Epithelial cell of esophagus (primary cell): ENCODE measurements at regions not wholly inside any gene's neighbourhood (a gene's known extent, or its start where the extent isn't known, plus 50 kb on each side); places are given as distances from the start of the nearest gene placed in this dataset.
A peak's percentile ranks its signal among the peaks of the same experiment; 100 is the strongest.
"Not testable (repeated sequence)": the region's sequence is repeated elsewhere in the genome, so short reads cannot be mapped to it uniquely, and the experiment has no call there.

ENCODE experiments used
- DNase-seq: peaks from one replicate; pipeline ENCODE4 v3.0.0; 2010; ENCODE audit warnings: low read depth
- H3K4me3 ChIP-seq: 2 replicates; pipeline ENCODE4 v1.5.1; 2011; ENCODE audit warnings: mild to moderate bottlenecking, low read length, control low read depth
- TF ChIP-seq, protein P1 (sequence below): IDR thresholded peaks from 2 replicates; pipeline ENCODE4 v1.5.1; 2011; ENCODE audit warnings: low read depth, mild to moderate bottlenecking, low read length, control low read depth, inconsistent platforms; ENCODE audit not compliant: insufficient read depth; ENCODE audit errors: missing control alignments

DNA sequence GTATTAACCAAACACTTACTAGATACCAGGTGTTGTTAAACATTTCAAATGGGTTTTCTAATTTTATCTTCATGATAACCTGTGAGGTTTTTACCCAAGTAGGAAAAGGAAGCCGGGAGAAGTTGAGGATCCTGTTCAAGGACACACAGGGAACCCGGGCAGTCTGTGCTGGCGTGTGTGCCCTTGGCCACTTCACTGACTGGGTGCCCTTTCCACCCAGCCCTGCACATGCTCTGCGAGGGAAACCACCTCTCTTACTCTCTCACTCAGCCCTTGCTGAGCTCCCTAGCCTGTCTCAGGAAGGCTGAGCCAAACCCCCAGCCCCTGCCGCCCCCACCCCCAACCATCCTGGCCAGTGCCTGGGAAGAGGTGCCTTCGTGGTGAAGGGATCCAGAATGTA, 51.8 kb downstream of the TEX44 start:
- no peak for DNase-seq
- TF ChIP-seq, protein P1, sequence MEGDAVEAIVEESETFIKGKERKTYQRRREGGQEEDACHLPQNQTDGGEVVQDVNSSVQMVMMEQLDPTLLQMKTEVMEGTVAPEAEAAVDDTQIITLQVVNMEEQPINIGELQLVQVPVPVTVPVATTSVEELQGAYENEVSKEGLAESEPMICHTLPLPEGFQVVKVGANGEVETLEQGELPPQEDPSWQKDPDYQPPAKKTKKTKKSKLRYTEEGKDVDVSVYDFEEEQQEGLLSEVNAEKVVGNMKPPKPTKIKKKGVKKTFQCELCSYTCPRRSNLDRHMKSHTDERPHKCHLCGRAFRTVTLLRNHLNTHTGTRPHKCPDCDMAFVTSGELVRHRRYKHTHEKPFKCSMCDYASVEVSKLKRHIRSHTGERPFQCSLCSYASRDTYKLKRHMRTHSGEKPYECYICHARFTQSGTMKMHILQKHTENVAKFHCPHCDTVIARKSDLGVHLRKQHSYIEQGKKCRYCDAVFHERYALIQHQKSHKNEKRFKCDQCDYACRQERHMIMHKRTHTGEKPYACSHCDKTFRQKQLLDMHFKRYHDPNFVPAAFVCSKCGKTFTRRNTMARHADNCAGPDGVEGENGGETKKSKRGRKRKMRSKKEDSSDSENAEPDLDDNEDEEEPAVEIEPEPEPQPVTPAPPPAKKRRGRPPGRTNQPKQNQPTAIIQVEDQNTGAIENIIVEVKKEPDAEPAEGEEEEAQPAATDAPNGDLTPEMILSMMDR: no peak
- H3K4me3 ChIP-seq: no peak overlapping the region

DNA sequence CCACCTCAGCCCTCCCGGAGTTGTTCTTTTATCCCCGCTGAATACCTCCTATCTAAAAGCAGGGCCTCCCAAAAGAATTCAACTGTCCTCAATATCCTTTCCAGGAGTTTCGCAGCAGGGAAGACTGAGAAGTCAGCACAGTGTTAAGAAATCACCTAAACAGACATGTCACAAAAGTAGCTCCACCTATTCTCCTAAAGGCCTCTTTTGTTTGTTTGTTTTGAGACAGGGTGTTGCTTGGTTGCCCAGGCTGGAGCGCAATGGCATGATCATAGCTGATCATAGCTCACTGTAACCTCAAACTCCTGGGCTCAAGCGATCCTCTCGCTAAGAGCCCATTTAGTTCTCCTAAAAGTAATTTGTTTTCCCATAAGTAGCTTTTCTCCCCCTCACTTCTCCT, 53.8 kb downstream of the TEX44 start:
- TF ChIP-seq, protein P1: no peak
- DNase-seq: peak; percentile 72
- no peak overlapping the region for H3K4me3 ChIP-seq

DNA sequence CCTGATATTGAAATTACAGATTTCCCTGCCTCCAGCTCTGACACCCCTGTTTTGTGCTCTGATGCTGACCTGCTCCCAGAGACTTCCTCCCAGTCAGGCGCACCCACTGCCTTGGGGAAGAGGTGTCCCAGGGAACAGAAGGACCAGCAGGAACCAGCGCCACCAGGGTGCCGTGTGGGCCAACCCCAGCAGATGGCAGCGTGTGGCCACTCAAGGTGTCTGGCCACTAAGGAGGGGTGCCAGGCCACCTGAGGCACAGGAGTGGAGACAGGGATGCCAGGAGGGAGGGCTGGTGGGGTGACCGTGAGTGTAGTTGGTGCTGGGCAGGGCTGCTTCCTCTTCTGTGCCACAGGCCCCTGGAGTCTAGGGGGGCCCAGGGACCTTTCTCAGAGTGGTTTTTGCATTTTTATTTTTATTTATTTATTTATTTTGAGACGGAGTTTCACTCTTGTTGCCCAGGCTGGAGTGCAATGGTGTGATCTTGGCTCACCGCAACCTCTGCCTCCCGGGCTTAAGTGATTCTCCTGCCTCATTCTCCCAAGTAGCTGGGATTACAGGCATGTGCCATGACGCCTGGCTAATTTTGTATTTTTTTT, 56.0 kb downstream of the TEX44 start:
- H3K4me3 ChIP-seq: no peak overlapping the region
- DNase-seq: peak; percentile 71
- TF ChIP-seq, protein P1: peak; percentile 73

DNA sequence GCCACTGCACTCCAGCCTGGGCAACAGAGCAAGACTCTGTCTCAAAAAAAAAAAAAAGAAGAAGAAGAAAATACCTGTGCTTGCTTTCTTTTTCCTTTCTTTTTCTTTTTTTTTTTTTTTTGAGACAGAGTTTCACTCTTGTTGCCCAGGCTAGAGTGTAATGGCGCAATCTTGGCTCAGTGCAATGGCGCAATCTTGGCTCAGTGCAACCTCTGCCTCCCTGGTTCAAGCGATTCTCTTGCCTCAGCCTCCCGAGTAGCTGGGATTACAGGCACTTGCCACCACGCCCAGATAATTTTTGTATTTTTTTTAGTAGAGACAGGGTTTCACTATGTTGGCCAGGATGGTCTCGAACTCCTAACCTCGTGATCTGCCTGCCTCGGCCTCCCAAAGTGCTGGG, 56.8 kb upstream of the PTMA start:
- not testable (repeated sequence) for H3K4me3 ChIP-seq, DNase-seq

DNA sequence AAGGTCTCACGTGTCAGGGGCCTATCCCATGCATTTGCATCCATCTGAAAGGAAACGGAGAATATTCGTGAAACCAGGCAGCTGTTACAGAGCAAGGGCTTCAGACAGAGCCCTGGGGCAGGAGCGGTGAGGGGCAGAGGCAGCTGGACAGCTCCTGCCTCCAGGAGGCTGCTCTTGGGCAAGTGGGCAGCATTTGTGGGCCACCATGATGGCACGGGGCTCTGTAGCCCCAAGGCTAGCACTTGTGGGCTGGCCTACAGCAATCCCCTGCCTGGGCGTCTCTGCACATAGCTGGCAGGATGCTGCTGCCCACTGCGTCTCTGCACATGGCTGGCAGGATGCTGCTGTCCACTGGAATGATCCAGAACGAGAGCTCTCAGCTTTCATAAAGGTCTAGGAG, 52.8 kb upstream of the PTMA start:
- TF ChIP-seq, protein P1: no peak
- H3K4me3 ChIP-seq: no peak overlapping the region
- DNase-seq: no peak

DNA sequence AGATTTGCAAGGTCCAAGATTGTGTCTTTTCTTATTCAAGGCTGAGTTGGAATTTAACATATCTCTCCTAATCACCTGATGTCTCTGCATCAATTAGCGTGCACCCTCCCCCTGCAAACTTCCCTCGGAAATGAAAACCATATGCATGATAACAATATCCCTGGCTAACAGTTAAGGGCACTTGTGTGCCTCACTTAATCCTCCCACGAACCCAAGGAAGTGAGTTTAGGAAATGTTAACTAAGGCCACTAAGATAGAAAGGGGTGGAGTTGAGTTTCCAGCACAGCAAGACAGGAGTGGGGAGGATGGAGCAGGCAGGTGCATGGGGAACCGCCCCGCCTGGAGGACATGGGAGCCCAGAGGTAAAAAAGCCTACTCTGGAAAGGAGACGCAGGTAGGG, 52.4 kb upstream of the PTMA start:
- DNase-seq: no peak
- no peak overlapping the region for H3K4me3 ChIP-seq
- TF ChIP-seq, protein P1: no peak
